HG03439 (cell line): ENCODE measurements at regions not wholly inside any gene's neighbourhood (a gene's known extent, or its start where the extent isn't known, plus 50 kb on each side); places are given as distances from the start of the nearest gene placed in this dataset.
"Not testable (repeated sequence)": the region's sequence is repeated elsewhere in the genome, so short reads cannot be mapped to it uniquely, and the experiment has no call there.

Experiments
- ATAC-seq: cut with Tn5 transposase; IDR thresholded peaks from one replicate; pipeline ENCODE4 v1.9.1; 2021; ENCODE audit warnings: mild to moderate bottlenecking, moderate library complexity; ENCODE audit not compliant: unreplicated experiment

GRCh38 chr11:10973416-10973815, 115.6 kb upstream of the ZBED5 start:
- ATAC-seq: no peak

- ATAC-seq: no peak
These were observed 113.1 kb upstream of the ZBED5 start for GRCh38 chr11:10970926-10971325.

GRCh38 chr11:10969387-10969786, 111.5 kb upstream of the ZBED5 start:
- ATAC-seq: no peak

GRCh38 chr11:10956884-10957283, 99.0 kb upstream of the ZBED5 start:
- ATAC-seq: not testable (repeated sequence)

- no peak for ATAC-seq
These were observed 97.8 kb upstream of the ZBED5 start for GRCh38 chr11:10955616-10956015.

GRCh38 chr11:10954184-10954583, 96.3 kb upstream of the ZBED5 start:
- no peak for ATAC-seq

- no peak for ATAC-seq
These were observed 95.0 kb upstream of the ZBED5 start for GRCh38 chr11:10952872-10953271.

- ATAC-seq: not testable (repeated sequence)
These were observed 90.1 kb upstream of the ZBED5 start for GRCh38 chr11:10947935-10948334.

- no peak for ATAC-seq
These were observed 88.2 kb upstream of the ZBED5 start for GRCh38 chr11:10946072-10946471.

- no peak for ATAC-seq
These were observed 87.3 kb upstream of the ZBED5 start for GRCh38 chr11:10945196-10945595.

- no peak for ATAC-seq
These were observed 86.1 kb upstream of the ZBED5 start for GRCh38 chr11:10943968-10944367.

GRCh38 chr11:10942620-10943019, 84.8 kb upstream of the ZBED5 start:
- ATAC-seq: no peak

GRCh38 chr11:10941871-10942270, 84.0 kb upstream of the ZBED5 start:
- ATAC-seq: no peak

- ATAC-seq: no peak
These were observed 83.6 kb upstream of the ZBED5 start for GRCh38 chr11:10941414-10941813.

GRCh38 chr11:10938650-10939387, 81.0 kb upstream of the ZBED5 start:
- ATAC-seq: no peak

- no peak for ATAC-seq
These were observed 80.4 kb upstream of the ZBED5 start for GRCh38 chr11:10938231-10938630.

GRCh38 chr11:10937385-10937771, 79.5 kb upstream of the ZBED5 start:
- ATAC-seq: no peak

GRCh38 chr11:10936626-10937384, 79.0 kb upstream of the ZBED5 start:
- no peak for ATAC-seq

GRCh38 chr11:10935015-10935559, 77.2 kb upstream of the ZBED5 start:
- ATAC-seq: no peak

- no peak for ATAC-seq
These were observed 76.5 kb upstream of the ZBED5 start for GRCh38 chr11:10934293-10934860.

- ATAC-seq: peak; percentile 91
These were observed 75.8 kb upstream of the ZBED5 start for GRCh38 chr11:10933455-10934292.
